HG02678 (cell line): ENCODE measurements at regions not wholly inside any gene's neighbourhood (a gene's known extent, or its start where the extent isn't known, plus 50 kb on each side); places are given as distances from the start of the nearest gene placed in this dataset.

Source experiments
- ATAC-seq: cut with Tn5 transposase; IDR thresholded peaks from one replicate; pipeline ENCODE4 v1.9.1; 2021; ENCODE audit warnings: mild to moderate bottlenecking, moderate library complexity; ENCODE audit not compliant: unreplicated experiment

- no peak for ATAC-seq
These were observed 415.3 kb upstream of the C1orf87 start for GRCh38 chr1:60488847-60489246.

- ATAC-seq: no peak
These were observed 414.2 kb upstream of the C1orf87 start for GRCh38 chr1:60487565-60488345.

- ATAC-seq: no peak
These were observed 409.9 kb upstream of the C1orf87 start for GRCh38 chr1:60483509-60483908.

- ATAC-seq: no peak
These were observed 396.7 kb upstream of the C1orf87 start for GRCh38 chr1:60470246-60470645.

- no peak for ATAC-seq
These were observed 390.2 kb upstream of the C1orf87 start for GRCh38 chr1:60463786-60464185.

- ATAC-seq: no peak
These were observed 389.6 kb upstream of the C1orf87 start for GRCh38 chr1:60463146-60463545.

GRCh38 chr1:60461925-60462595 is 388.5 kb upstream of the C1orf87 start:
- no peak for ATAC-seq

- ATAC-seq: no peak
These were observed 384.5 kb upstream of the C1orf87 start for GRCh38 chr1:60458111-60458510.

GRCh38 chr1:60449876-60450275 is 376.3 kb upstream of the C1orf87 start:
- ATAC-seq: no peak

GRCh38 chr1:60448850-60449249 is 375.3 kb upstream of the C1orf87 start:
- no peak for ATAC-seq

- ATAC-seq: no peak
These were observed 371.1 kb upstream of the C1orf87 start for GRCh38 chr1:60444680-60445079.

GRCh38 chr1:60436186-60436585 is 362.6 kb upstream of the C1orf87 start:
- no peak for ATAC-seq

- no peak for ATAC-seq
These were observed 358.0 kb upstream of the C1orf87 start for GRCh38 chr1:60431593-60431992.

- ATAC-seq: no peak
These were observed 356.8 kb upstream of the C1orf87 start for GRCh38 chr1:60430375-60430774.

- no peak for ATAC-seq
These were observed 354.6 kb upstream of the C1orf87 start for GRCh38 chr1:60428127-60428526.

- no peak for ATAC-seq
These were observed 354.1 kb upstream of the C1orf87 start for GRCh38 chr1:60427701-60428100.

- ATAC-seq: no peak
These were observed 353.6 kb upstream of the C1orf87 start for GRCh38 chr1:60427194-60427593.

- ATAC-seq: no peak
These were observed 352.0 kb upstream of the C1orf87 start for GRCh38 chr1:60425528-60425927.

- no peak for ATAC-seq
These were observed 349.7 kb upstream of the C1orf87 start for GRCh38 chr1:60423146-60423780.

GRCh38 chr1:60421965-60422364 is 348.4 kb upstream of the C1orf87 start:
- no peak for ATAC-seq

GRCh38 chr1:60419023-60419422 is 345.5 kb upstream of the C1orf87 start:
- no peak for ATAC-seq

- no peak for ATAC-seq
These were observed 342.1 kb upstream of the C1orf87 start for GRCh38 chr1:60415696-60416095.
